Adrenal gland (tissue), 5 donors: ENCODE measurements at regions not wholly inside any gene's neighbourhood (a gene's known extent, or its start where the extent isn't known, plus 50 kb on each side); places are given as distances from the start of the nearest gene placed in this dataset.

Source experiments
- CTCF ChIP-seq, 6 experiments: fragments of 450-650 bp in 4 of 6; fragments of 200-600 bp in 2 of 6; sonication (generic) in 1 of 6; IDR thresholded peaks; 1 replicate in 5 of 6; 2 replicates in 1 of 6; pipeline versions ENCODE4 v1.5.1 to v1.8.0; 2016 to 2021; ENCODE audit warnings: antibody characterized with exemption in 6 of 6, mild to moderate bottlenecking in 2 of 6, moderate library complexity in 1 of 6
- POLR2A ChIP-seq, 2 donors: fragments of 450-650 bp; IDR thresholded peaks; one replicate each; pipeline ENCODE4 v1.6.1; 2017; ENCODE audit warnings: antibody characterized with exemption in 2 of 2, mild to moderate bottlenecking in 2 of 2, moderate library complexity in 1 of 2
- donor health status: DM: no; HTN: no; CAD: no.

- TF ChIP-seq CTCF (IDR thresholded peaks at IDR 0.05), result no peak
- TF ChIP-seq POLR2A (IDR thresholded peaks at IDR 0.05), result no peak
These were observed 211.3 kb downstream of the CYP26B1 start for GRCh38 chr2:71936076-71937030.
